ENCODE measurements at regions not wholly inside any gene's neighbourhood (a gene's known extent, or its start where the extent isn't known, plus 50 kb on each side); places are given as distances from the start of the nearest gene placed in this dataset.
A peak's percentile ranks its signal among the peaks of the same experiment; 100 is the strongest.

DNA sequence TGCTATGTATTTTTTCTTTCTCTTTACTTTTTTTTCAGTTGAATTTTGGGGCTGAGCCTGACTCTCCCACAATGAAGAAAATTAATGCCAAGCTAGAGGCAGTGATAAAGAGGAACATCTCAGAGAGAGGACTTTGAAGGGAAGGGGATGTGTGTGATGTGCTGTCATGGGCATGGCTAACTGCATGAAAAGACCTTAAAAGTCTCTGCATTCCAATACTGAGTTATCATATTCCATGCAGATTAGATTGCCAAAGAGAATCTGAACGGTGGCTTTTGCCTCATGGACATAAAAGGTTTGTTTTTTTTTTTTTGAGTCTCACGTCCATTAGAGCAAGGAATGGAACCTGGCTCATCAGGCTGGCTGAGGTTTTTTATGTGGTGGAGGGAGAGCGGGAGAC lies 213.9 kb downstream of the PIK3C3 start:
- no peak for DNase-seq (ENCODE audit: low read depth in 1 of 2, low spot score in 1 of 2)
- H3K4me3 ChIP-seq: no peak overlapping the region
- TF ChIP-seq, protein P1, sequence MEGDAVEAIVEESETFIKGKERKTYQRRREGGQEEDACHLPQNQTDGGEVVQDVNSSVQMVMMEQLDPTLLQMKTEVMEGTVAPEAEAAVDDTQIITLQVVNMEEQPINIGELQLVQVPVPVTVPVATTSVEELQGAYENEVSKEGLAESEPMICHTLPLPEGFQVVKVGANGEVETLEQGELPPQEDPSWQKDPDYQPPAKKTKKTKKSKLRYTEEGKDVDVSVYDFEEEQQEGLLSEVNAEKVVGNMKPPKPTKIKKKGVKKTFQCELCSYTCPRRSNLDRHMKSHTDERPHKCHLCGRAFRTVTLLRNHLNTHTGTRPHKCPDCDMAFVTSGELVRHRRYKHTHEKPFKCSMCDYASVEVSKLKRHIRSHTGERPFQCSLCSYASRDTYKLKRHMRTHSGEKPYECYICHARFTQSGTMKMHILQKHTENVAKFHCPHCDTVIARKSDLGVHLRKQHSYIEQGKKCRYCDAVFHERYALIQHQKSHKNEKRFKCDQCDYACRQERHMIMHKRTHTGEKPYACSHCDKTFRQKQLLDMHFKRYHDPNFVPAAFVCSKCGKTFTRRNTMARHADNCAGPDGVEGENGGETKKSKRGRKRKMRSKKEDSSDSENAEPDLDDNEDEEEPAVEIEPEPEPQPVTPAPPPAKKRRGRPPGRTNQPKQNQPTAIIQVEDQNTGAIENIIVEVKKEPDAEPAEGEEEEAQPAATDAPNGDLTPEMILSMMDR (IDR thresholded peaks at IDR 0.05; ENCODE audit: low read depth, low read length): no peak
- H3K36me3 ChIP-seq: no peaks in the 10 kb centered on the region
- no peak overlapping the region for H3K27ac ChIP-seq
- no peaks in the 10 kb centered on the region for H3K27me3 ChIP-seq
- no peaks in the 10 kb centered on the region for H3K4me1 ChIP-seq (ENCODE audit: low read depth)
- no peaks in the 10 kb centered on the region for H3K9me3 ChIP-seq (ENCODE audit: low read depth)

DNA sequence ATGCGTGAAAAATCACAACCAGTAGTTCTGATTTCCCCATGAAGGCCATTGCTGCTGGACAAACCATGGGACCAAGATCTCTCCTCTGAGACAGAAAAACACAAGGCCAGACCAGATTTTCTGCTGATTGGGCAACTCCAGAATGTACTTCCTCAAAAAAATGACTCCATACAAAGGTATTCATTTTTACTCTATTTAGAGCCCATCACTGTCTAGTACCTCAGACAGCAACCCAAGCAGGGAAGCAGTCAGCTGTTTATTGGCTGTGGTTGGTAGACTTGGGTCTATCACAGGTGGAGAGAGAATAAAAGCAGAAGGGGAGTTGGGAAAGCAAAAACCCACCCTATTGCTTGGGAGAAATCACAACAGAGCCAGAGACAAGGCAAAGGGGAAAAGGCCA lies 219.9 kb downstream of the PIK3C3 start:
- Histone ChIP-seq H3K9me3 (ENCODE audit: low read depth) (no peaks in the 10 kb centered on the region), H3K27ac (no peak overlapping the region), H3K4me1 (ENCODE audit: low read depth) (no peaks in the 10 kb centered on the region), H3K4me3 (no peak overlapping the region), H3K27me3 (no peaks in the 10 kb centered on the region), H3K36me3 (no peaks in the 10 kb centered on the region)
- peak in 1 of 2 donors; percentile 54 for DNase-seq (ENCODE audit: low read depth in 1 of 2, low spot score in 1 of 2)
- TF ChIP-seq, protein P1 (IDR thresholded peaks at IDR 0.05; ENCODE audit: low read depth, low read length): no peak

DNA sequence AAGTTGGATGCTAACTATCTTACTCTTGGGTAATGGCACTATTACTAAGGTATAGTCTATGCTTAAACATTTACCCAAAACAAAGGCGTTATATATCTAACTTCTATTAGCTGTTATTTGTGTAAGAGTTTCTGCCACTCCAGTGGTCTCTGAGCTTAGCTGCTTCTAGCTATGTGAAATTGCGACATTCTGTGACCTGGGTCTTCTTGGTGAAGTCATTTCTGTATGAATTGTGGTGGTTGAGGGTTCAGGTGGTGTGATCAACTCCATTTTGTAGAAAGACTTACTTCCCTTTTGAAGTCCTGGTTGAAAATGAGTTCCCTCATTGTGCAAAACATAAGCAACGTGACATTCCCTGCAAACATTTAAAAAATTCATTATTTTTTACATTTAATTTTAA lies 221.6 kb downstream of the PIK3C3 start:
- Histone ChIP-seq H3K27ac (no peak overlapping the region), H3K9me3 (ENCODE audit: low read depth) (no peaks in the 10 kb centered on the region), H3K4me1 (ENCODE audit: low read depth) (no peaks in the 10 kb centered on the region), H3K4me3 (no peak overlapping the region), H3K36me3 (no peaks in the 10 kb centered on the region), H3K27me3 (no peaks in the 10 kb centered on the region)
- TF ChIP-seq, protein P1 (IDR thresholded peaks at IDR 0.05; ENCODE audit: low read depth, low read length): no peak
- no peak for DNase-seq (ENCODE audit: low read depth in 1 of 2, low spot score in 1 of 2)

DNA sequence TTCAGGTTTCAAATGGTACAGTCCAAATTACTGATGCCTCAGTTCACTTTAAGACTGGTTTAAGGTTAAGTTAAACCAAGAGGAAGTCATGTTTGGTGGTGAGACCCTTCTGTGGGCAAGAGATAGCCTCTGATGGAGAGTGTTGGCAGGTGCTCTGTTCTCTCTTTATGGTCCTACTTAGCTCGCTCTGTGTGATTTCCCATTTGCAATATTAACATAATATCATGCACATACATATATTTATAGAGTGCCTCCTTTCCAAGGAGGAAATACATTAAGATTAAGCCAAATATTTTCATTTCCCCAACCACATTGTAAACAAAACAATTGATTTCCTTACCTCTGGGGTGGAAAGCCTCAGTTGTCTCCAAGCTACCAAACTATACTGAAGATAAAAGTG lies 222.4 kb downstream of the PIK3C3 start:
- Histone ChIP-seq H3K36me3 (no peaks in the 10 kb centered on the region), H3K27ac (no peak overlapping the region), H3K4me3 (no peak overlapping the region), H3K27me3 (no peaks in the 10 kb centered on the region), H3K9me3 (ENCODE audit: low read depth) (no peaks in the 10 kb centered on the region), H3K4me1 (ENCODE audit: low read depth) (no peaks in the 10 kb centered on the region)
- DNase-seq (ENCODE audit: low read depth in 1 of 2, low spot score in 1 of 2): no peak
- TF ChIP-seq, protein P1 (IDR thresholded peaks at IDR 0.05; ENCODE audit: low read depth, low read length): no peak

DNA sequence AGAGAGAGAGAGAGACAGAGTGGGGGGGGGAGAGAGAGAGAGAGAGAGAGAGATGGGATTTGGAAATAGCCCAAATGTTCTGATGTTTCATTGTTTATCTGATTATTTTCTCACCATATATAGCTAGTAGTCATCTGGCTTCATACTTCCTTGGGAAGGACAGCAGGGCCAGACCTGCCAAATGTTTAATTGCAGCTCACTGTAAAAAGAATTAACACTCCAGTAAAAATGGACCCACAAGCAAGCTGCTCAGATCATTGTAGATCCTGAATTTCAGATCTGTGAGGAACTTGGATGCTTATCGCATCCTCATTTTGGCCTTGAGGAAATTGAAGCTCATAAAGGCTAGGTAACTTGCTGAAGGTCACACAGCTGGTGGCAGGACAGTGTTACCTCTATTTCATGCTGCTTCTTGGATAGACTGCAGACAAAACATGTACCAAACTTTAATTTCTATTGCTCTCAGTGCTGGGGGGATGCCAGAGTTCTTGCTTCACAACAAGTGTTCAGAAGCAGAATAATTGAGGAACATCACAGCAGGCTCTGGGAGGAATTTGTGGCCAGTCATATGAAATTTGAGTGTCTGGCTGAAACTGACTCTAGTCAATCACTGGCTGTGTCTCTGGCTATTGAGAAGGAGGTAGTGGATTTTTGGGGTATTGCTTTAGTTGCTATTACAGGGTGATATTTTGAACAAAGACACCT lies 223.5 kb downstream of the PIK3C3 start:
- Histone ChIP-seq H3K4me1 (ENCODE audit: low read depth) (no peaks in the 10 kb centered on the region), H3K27ac (no peak overlapping the region), H3K9me3 (ENCODE audit: low read depth) (no peaks in the 10 kb centered on the region), H3K4me3 (no peak overlapping the region), H3K27me3 (no peaks in the 10 kb centered on the region), H3K36me3 (no peaks in the 10 kb centered on the region)
- DNase-seq (ENCODE audit: low read depth in 1 of 2, low spot score in 1 of 2): no peak
- TF ChIP-seq, protein P1 (IDR thresholded peaks at IDR 0.05; ENCODE audit: low read depth, low read length): no peak

All from cardiac muscle cell (in vitro differentiated cells and primary cell).